DLD1 (cell line): ENCODE measurements at regions not wholly inside any gene's neighbourhood (a gene's known extent, or its start where the extent isn't known, plus 50 kb on each side); places are given as distances from the start of the nearest gene placed in this dataset.

Experiments
- in situ Hi-C: cut with HindIII; loops from 2 replicates; pipeline ENCODE4 v1.10.0; 2017; ENCODE audit warnings: low sequenced_read_pairs

DNA sequence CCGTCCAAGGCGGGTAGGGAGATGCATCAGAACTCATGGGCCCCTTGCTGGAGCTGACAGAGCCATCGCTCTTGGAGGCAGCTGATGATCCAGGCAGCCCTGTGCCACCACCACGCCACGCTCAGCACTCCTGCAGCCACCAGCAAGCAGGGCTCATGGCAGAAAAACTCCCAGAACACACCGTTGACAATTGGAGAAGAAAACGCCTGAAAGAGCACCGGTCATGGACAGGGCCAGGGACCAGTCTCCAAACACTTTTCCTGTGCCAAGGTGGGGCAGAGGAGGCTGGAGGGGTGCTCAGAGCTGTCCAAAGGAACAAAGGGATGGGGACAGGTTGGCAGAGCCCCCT, 132.2 kb downstream of the FOXL1 start:
- in situ Hi-C loops, result no loop called here

DNA sequence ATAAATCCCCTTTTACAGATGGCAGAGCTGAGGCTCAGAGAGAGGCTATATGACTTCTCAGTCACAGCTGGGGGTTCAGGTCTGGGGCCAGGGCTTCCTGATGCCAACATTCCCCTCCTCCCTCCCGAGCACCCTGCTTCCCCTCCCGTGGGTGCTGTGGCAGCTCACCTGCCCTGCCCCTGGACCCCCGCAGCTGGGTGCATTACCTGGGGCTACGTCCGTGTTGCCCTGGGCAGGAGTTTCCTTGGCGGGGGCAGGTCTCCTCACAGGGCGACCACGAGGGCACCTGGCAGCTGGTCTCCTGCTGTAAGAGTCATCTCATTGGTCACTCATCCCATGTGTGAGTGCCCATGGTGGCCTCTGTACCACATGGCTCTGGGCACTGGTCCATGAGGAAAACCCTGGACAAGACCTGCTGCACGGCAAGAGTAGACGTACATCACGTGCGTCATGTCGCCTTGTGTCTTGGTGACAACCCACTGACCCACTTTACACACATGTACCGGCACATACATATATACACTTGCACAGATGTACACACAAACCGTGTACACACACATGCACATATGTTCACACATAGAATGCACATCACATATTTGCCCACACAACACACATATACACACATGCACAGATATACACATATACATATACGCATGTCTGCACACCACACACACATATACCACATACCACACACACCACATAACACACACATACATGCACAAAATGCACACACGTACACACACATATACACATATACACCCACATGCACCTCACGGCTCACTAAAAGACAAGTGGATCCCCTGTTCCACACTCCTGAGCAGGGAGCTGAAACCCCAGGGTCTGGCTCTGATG, 134.0 kb downstream of the FOXL1 start:
- in situ Hi-C loops, result no loop called here

GRCh38 chr16:86713021-86713631, 134.8 kb downstream of the FOXL1 start:
- in situ Hi-C loops, result no loop called here

GRCh38 chr16:86714166-86714565, 135.8 kb downstream of the FOXL1 start:
- in situ Hi-C loops, result no loop called here

GRCh38 chr16:86716649-86717048, 138.3 kb downstream of the FOXL1 start:
- in situ Hi-C loops, result no loop called here

GRCh38 chr16:86718118-86718517, 139.8 kb downstream of the FOXL1 start:
- in situ Hi-C loops, result no loop called here

GRCh38 chr16:86722970-86723369, 144.6 kb downstream of the FOXL1 start:
- in situ Hi-C loops, result no loop called here

- in situ Hi-C loops, result no loop called here
Observed at GRCh38 chr16:86723689-86724088, 145.3 kb downstream of the FOXL1 start.

DNA sequence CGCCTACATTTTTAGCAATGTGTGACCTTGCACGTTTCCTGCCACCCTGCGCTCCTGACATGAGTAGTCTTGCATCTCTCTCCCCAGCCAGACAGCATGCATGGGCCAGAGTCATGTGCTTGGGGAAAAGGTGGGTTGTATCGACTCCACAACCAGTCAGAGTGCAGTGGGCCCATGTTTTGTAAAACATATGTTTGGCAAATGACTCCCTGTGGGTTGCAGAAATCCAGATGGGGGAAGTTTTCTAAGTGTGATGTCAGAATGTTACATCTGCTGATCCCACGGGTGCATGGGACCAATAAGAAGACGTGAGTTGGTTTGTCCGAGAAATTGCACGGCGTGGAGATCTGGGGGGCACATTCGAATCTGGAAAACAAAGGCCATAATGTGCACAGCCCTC, 147.1 kb downstream of the FOXL1 start:
- in situ Hi-C loops, result no loop called here

GRCh38 chr16:86726340-86726739, 148.0 kb downstream of the FOXL1 start:
- in situ Hi-C loops, result no loop called here

GRCh38 chr16:86727131-86727530, 148.8 kb downstream of the FOXL1 start:
- in situ Hi-C loops, result no loop called here

DNA sequence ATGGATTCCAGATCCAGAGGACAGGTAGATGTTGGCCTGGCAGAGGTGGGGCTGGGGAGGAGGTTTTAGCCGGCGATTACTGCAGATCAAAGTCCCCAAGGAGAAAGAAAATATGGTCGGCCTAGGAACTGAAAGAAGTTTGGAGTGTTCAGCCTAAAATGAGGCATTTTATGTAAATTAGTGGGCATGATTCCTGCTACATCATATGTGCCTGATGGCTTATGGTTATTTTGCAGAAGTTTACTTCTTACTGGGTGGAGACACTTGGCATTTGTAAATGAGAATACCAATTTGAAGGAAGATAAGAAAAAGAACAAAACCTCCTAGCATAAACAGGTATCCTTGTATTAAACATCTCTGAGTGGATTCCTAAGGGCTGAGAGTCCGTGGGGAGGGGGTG, 149.3 kb downstream of the FOXL1 start:
- in situ Hi-C loops, result no loop called here

DNA sequence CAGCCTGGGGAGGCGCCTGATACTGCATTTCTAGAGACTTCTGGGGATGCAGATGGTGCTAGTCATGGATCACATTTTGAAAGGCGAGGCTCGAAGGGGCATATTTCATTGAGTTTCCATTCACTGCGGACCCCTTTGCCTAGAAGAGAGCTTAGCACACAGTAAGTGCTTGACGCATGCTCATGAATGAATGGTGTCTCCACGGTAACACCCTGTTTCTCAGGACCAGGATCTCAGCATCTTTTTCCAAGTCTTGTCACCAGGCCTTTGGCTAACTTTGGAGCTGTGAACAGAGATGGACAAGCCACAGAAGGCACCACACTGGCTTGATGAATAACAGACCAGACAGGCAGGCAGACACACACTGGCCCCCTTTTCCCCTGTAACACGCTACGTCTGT, 151.3 kb downstream of the FOXL1 start:
- in situ Hi-C loops, result no loop called here

DNA sequence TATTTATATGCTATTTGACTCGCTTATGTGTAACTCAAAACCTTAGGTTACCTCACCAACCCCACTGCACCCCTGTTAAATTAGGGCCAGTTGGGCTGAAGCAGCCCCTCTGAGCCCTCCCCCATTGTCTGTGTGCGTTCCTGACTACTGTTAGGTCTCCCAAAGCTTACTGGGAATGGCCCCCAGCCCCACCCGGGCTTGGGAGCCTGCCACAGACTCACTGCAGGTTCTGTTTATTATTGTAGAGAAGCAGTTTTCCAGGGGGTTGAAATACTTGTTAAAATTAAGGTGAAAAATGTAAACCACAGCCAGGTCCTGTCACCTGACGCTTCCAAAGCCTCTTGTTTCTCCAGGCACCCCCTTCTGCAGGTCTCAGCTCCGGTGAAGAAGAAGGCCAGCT, 151.7 kb downstream of the FOXL1 start:
- in situ Hi-C loops, result no loop called here

DNA sequence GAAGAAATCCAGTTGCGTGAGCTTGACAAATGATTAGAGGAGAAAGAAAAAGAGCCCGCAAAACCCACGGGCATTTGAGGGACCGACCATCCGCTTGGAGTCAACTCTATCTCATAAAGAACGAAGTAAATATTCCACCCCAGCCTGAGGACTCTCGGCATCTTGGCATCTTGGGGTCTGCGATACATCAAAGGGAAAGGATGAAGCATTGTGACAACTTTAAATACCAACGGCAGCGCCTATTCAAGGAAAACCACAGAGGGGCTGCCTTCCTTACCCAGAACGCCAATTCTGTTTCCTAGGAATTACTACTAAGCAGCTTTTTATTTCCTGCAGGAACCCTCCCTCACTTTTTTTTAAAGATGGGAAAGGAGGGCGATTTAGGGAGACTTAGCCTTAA, 152.2 kb downstream of the FOXL1 start:
- in situ Hi-C loops, result no loop called here

- in situ Hi-C loops, result no loop called here
Observed at GRCh38 chr16:86732621-86733295, 154.4 kb downstream of the FOXL1 start.

DNA sequence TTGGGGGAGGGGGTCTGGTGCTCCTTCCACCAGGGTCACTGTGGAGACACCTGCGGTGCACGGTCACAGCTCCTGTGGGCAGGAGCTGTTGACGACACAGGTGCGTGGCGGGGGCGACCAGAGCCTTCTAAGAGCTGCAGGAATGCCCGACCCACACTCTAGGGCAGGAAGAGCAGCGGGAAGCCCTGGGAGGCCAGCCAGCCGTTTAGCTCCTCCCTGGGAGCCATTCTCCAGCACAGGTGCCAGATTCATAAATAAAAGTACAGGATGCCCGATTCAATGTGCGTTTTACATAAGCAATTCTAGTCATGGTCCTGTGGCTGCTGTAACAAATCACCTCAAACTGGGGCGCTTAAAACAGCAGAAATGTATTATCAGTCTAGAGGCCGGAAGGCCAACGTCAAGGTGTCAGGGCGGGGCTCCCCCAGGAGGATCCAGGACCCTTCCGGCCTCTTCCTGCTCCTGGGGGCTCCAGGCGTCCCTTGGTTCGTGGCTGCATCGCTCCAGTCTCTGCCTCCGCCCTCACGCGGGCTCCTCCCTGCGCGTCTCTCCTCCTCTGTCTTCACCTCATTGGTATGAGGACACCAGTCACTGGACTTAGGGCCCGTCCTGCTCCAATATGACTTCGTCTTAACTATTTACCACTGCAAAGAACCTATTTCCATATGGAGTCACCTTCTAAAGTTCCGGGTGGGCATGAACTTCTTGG, 155.4 kb downstream of the FOXL1 start:
- in situ Hi-C loops, result no loop called here

- in situ Hi-C loops, result no loop called here
Observed at GRCh38 chr16:86734543-86735460, 156.5 kb downstream of the FOXL1 start.

GRCh38 chr16:86735727-86736126, 157.4 kb downstream of the FOXL1 start:
- in situ Hi-C loops, result no loop called here

- in situ Hi-C loops, result no loop called here
Observed at GRCh38 chr16:86736502-86736901, 158.2 kb downstream of the FOXL1 start.
